ENCODE measurements at regions not wholly inside any gene's neighbourhood (a gene's known extent, or its start where the extent isn't known, plus 50 kb on each side); places are given as distances from the start of the nearest gene placed in this dataset.

- TF ChIP-seq POLR2A (IDR thresholded peaks at IDR 0.05; ENCODE audit: low read depth, low read length) (no peak), TAF1 (IDR thresholded peaks at IDR 0.05; ENCODE audit: low read depth, low read length) (no peak), POLR2AphosphoS5 (IDR thresholded peaks at IDR 0.05; ENCODE audit: low read depth, low read length) (no peak)
Observed at GRCh38 chr2:176537932-176538331, 268.7 kb downstream of the MTX2 start.

Measured in GM12891 (cell line).